ENCODE measurements at regions not wholly inside any gene's neighbourhood (a gene's known extent, or its start where the extent isn't known, plus 50 kb on each side); places are given as distances from the start of the nearest gene placed in this dataset.

- POLR2A ChIA-PET = no interaction called here
- no peak for DNase-seq (ENCODE audit: extremely low spot score)
- CTCF ChIA-PET = interaction anchor here (1.2 to 1.5 kb wide), 2 partner anchors 9 to 11 kb away, joined by 3 to 4 read pairs; no protein-coding TSS in a partner anchor
- TF ChIP-seq CTCF (IDR thresholded peaks at IDR 0.05; ENCODE audit: control extremely low read depth, extremely low read depth, low read depth, missing control alignments) = no peak
Measured at GRCh38 chr5:2048664-2049063, 165.9 kb upstream of the IRX4 start.

GRCh38 chr5:2047341-2047927 is 164.7 kb upstream of the IRX4 start:
- TF ChIP-seq CTCF (IDR thresholded peaks at IDR 0.05; ENCODE audit: control extremely low read depth, extremely low read depth, low read depth, missing control alignments) = no peak
- no peak for DNase-seq (ENCODE audit: extremely low spot score)
- ChIA-PET CTCF (interaction anchor here (0.9 kb wide), 1 partner anchor 284 kb away, joined by 3 read pairs; no protein-coding TSS in a partner anchor), POLR2A (no interaction called here)

GRCh38 chr5:2044041-2044440 is 161.3 kb upstream of the IRX4 start:
- ChIA-PET POLR2A (no interaction called here), CTCF (no interaction called here)
- DNase-seq (ENCODE audit: extremely low spot score) = no peak
- TF ChIP-seq CTCF (IDR thresholded peaks at IDR 0.05; ENCODE audit: control extremely low read depth, extremely low read depth, low read depth, missing control alignments) = no peak

GRCh38 chr5:2039180-2039531 is 156.4 kb upstream of the IRX4 start:
- POLR2A ChIA-PET = no interaction called here
- DNase-seq (ENCODE audit: extremely low spot score) = no peak
- CTCF ChIA-PET = interaction anchor here (0.6 to 4.5 kb wide), 5 partner anchors 10 to 370 kb away, joined by 3 to 31 read pairs (median 4); no protein-coding TSS in a partner anchor
- TF ChIP-seq CTCF (IDR thresholded peaks at IDR 0.05; ENCODE audit: control extremely low read depth, extremely low read depth, low read depth, missing control alignments) = no peak

- CTCF ChIA-PET = interaction anchor here (0.8 to 4.5 kb wide), 5 partner anchors 9 to 274 kb away, joined by 3 to 31 read pairs (median 5); no protein-coding TSS in a partner anchor
- peak; percentile 89 for DNase-seq (ENCODE audit: extremely low spot score)
- POLR2A ChIA-PET = interaction anchor here (0.6 kb wide), 1 partner anchor 241 kb away, joined by 4 read pairs; no protein-coding TSS in a partner anchor
- TF ChIP-seq CTCF (IDR thresholded peaks at IDR 0.05; ENCODE audit: control extremely low read depth, extremely low read depth, low read depth, missing control alignments) = peak; percentile 96
Measured at GRCh38 chr5:2038321-2039179, 155.8 kb upstream of the IRX4 start.

- DNase-seq (ENCODE audit: extremely low spot score) = no peak
- ChIA-PET CTCF (interaction anchor here (0.9 to 1.6 kb wide), 6 partner anchors 9 to 275 kb away, joined by 3 to 6 read pairs (median 5); no protein-coding TSS in a partner anchor), POLR2A (no interaction called here)
- TF ChIP-seq CTCF (IDR thresholded peaks at IDR 0.05; ENCODE audit: control extremely low read depth, extremely low read depth, low read depth, missing control alignments) = no peak
Measured at GRCh38 chr5:2036885-2037284, 154.2 kb upstream of the IRX4 start.
